Gastrocnemius medialis (tissue), 4 donors: ENCODE measurements at regions not wholly inside any gene's neighbourhood (a gene's known extent, or its start where the extent isn't known, plus 50 kb on each side); places are given as distances from the start of the nearest gene placed in this dataset.

Experiments used
- ATAC-seq, 2 donors: fragments of 150-250 bp; one replicate each; pipeline ENCODE4 v1.9.1; 2016
- DNase-seq, 2 donors: peaks; one replicate each; pipeline ENCODE4 v3.0.0-alpha.2; 2019
- H3K27ac ChIP-seq, 4 donors: fragments of 200-600 bp; sonication (generic); 1 replicate in 1 of 4; 2 replicates in 3 of 4; pipeline ENCODE4 v1.5.1; 2016 to 2018; ENCODE audit warnings: mild to moderate bottlenecking in 2 of 4, moderate library complexity in 1 of 4
- H3K27me3 ChIP-seq, 3 donors: fragments of 200-600 bp; sonication (generic) in 2 of 3; 1 replicate in 1 of 3; 2 replicates in 2 of 3; pipeline versions ENCODE4 v1.5.1 to v1.6.0; 2016 to 2019; ENCODE audit warnings: mild to moderate bottlenecking in 1 of 3, moderate library complexity in 1 of 3
- H3K36me3 ChIP-seq, 2 donors: fragments of 200-600 bp; sonication (generic) in 1 of 2; one replicate each; pipeline ENCODE4 v1.5.1; 2017 to 2018
- H3K4me1 ChIP-seq, 2 donors: fragments of 200-600 bp; sonication (generic) in 1 of 2; one replicate each; pipeline ENCODE4 v1.5.1; 2016 to 2017; ENCODE audit warnings: mild to moderate bottlenecking in 2 of 2
- H3K4me3 ChIP-seq, 4 donors: fragments of 200-600 bp; sonication (generic) in 3 of 4; 1 replicate in 1 of 4; 2 replicates in 3 of 4; pipeline ENCODE4 v1.5.1; 2016 to 2019; ENCODE audit warnings: mild to moderate bottlenecking in 2 of 4
- H3K9me3 ChIP-seq, 3 donors: fragments of 200-600 bp; sonication (generic) in 2 of 3; 1 replicate in 1 of 3; 2 replicates in 2 of 3; pipeline ENCODE4 v1.5.1; 2016 to 2019
- POLR2A ChIP-seq, 2 donors: fragments of 450-650 bp; IDR thresholded peaks; one replicate each; pipeline ENCODE4 v1.6.1; 2017; ENCODE audit warnings: antibody characterized with exemption in 2 of 2, mild to moderate bottlenecking in 2 of 2, moderate library complexity in 2 of 2
- in situ Hi-C, 4 donors: fragments of 200-750 bp; cut with MboI; loops; one replicate each; pipeline versions ENCODE4 v1.15.0 to v1.8.0; 2017; ENCODE audit warnings: low sequenced_read_pairs in 4 of 4
- intact Hi-C: fragments of 100-400 bp; cut with DNase I; formaldehyde crosslinking; loops from one replicate; pipeline ENCODE4 v1.15.1; 2023; ENCODE audit warnings: low total_unique reads
- TF ChIP-seq, protein P1 (sequence below), 5 experiments: fragments of 450-650 bp in 3 of 5; fragments of 200-600 bp in 2 of 5; sonication (generic) in 2 of 5; IDR thresholded peaks in 4 of 5; conservative IDR thresholded peaks in 1 of 5; 1 replicate in 4 of 5; 2 replicates in 1 of 5; pipeline ENCODE4 v1.5.1; 2016 to 2019; ENCODE audit warnings: antibody characterized with exemption in 5 of 5, mild to moderate bottlenecking in 3 of 5, moderate library complexity in 3 of 5

DNA sequence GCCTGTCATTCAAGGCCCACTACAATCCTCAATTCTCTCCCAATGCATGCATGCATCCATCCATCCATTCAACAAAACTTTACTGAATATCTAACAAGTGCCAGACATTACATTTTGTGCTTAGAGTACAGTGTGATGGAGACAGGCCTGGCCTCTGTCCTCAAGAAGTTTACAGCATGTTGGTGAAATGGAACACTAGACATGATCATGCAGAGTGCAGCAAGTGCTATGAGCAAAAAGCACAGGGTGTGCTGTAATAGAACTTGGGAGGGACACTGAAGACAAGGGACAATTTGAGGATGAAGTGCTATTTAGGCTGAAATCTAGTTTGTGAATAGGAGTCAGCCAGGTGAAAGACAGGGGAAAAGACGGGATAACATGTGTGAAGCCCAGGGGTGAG lies 347.8 kb downstream of the PTEN start:
- no peak for TF ChIP-seq POLR2A (IDR thresholded peaks at IDR 0.05)
- TF ChIP-seq, protein P1, sequence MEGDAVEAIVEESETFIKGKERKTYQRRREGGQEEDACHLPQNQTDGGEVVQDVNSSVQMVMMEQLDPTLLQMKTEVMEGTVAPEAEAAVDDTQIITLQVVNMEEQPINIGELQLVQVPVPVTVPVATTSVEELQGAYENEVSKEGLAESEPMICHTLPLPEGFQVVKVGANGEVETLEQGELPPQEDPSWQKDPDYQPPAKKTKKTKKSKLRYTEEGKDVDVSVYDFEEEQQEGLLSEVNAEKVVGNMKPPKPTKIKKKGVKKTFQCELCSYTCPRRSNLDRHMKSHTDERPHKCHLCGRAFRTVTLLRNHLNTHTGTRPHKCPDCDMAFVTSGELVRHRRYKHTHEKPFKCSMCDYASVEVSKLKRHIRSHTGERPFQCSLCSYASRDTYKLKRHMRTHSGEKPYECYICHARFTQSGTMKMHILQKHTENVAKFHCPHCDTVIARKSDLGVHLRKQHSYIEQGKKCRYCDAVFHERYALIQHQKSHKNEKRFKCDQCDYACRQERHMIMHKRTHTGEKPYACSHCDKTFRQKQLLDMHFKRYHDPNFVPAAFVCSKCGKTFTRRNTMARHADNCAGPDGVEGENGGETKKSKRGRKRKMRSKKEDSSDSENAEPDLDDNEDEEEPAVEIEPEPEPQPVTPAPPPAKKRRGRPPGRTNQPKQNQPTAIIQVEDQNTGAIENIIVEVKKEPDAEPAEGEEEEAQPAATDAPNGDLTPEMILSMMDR (IDR thresholded peaks at IDR 0.05 in 4 of 5, conservative IDR thresholded peaks at IDR 0.05 in 1 of 5): no peak
- ATAC-seq (peak; percentile 54 to 78), DNase-seq (peak in 1 of 2 donors; percentile 27)
- H3K9me3 ChIP-seq: no peaks in the 10 kb centered on the region
- H3K4me1 ChIP-seq: peaks cover 11 to 25% of the 10 kb centered on the region in 2 donors
- no peaks in the 10 kb centered on the region for H3K36me3 ChIP-seq
- H3K27me3 ChIP-seq: no peaks in the 10 kb centered on the region
- no peak overlapping the region for H3K4me3 ChIP-seq
- in situ Hi-C loops: no loop called here
- peak overlapping the region in 3 of 4 donors; percentile 45 to 76 (median 54) for H3K27ac ChIP-seq
- intact Hi-C loops: no loop called here

DNA sequence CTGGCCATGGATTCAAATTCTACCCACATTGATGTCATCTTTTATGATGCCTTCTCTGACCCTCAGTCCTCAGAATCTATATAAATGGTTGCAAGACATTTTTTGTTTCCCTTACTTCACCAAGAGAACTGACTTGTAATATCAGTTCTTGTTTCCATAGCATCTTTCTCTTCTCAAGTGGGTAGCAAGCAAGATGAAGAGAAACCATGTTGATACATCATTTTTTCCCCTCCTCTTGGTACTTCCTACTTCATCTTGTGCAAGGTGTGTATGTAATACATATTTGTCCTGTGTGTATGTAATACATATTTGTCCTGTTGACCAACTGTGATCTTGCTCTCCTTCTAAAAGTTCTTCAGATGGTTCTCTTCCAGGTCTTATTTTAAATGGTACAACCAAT lies 348.6 kb downstream of the PTEN start:
- intact Hi-C loops: no loop called here
- no peak overlapping the region for H3K27ac ChIP-seq
- peaks cover 11 to 25% of the 10 kb centered on the region in 2 donors for H3K4me1 ChIP-seq
- H3K36me3 ChIP-seq: no peaks in the 10 kb centered on the region
- no peak for TF ChIP-seq POLR2A (IDR thresholded peaks at IDR 0.05)
- TF ChIP-seq, protein P1 (IDR thresholded peaks at IDR 0.05 in 4 of 5, conservative IDR thresholded peaks at IDR 0.05 in 1 of 5): no peak
- in situ Hi-C loops: no loop called here
- ATAC-seq (no peak), DNase-seq (no peak)
- H3K4me3 ChIP-seq: no peak overlapping the region
- H3K27me3 ChIP-seq: no peaks in the 10 kb centered on the region
- H3K9me3 ChIP-seq: no peaks in the 10 kb centered on the region

DNA sequence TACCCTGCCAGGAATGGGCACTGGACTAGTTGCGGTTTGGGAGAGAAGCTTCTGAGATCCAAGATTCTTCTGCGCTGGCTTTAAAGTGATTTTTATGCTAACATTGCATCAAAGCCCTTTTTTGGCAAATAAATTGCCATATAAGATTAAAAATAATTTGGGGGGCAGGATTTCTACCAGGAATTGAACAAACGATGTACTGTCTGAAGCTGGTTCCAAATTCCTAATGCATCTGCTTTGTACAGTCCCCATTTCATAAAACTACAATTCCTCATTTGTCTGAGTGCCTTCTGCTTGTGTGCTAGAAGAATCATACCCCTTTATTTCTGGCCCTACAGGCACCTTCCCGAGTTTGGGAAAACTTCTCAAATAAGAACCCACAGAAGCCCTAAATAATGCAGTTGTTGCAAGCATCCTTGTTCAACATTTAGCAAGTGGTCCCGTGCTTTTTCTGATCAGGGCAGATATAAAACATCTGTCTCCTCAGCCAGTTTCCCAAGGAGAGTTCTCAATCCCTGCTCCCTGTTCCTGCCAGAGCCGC lies 349.7 kb downstream of the PTEN start:
- Histone ChIP-seq H3K4me3 (no peak overlapping the region), H3K27me3 (no peaks in the 10 kb centered on the region), H3K4me1 (peaks cover 11 to 25% of the 10 kb centered on the region in 2 donors), H3K27ac (no peak overlapping the region), H3K9me3 (no peaks in the 10 kb centered on the region), H3K36me3 (no peaks in the 10 kb centered on the region)
- in situ Hi-C loops: no loop called here
- DNase-seq (no peak), ATAC-seq (no peak)
- TF ChIP-seq, protein P1 (IDR thresholded peaks at IDR 0.05 in 4 of 5, conservative IDR thresholded peaks at IDR 0.05 in 1 of 5): no peak
- TF ChIP-seq POLR2A (IDR thresholded peaks at IDR 0.05): no peak
- intact Hi-C loops: no loop called here

DNA sequence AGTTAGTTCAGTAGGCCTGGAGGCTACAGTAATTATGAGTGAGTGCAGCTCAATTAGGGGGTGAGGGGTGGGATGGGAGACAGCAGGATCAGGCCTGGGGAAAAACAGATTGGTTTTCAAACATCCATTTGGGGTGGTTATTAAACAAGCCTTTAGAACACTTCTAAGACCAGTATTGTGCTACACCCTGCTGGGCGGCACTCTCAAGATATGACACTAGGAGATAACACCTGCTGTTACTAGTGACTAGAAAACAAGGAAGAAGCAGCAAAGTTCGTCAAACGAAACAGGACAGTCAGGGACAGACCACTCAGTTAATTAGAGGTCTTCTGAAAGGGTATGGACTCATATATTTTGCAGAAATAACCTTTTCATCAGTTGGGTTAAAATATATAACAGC lies 353.6 kb downstream of the PTEN start:
- no peaks in the 10 kb centered on the region for H3K4me1 ChIP-seq
- DNase-seq (no peak), ATAC-seq (no peak)
- no peaks in the 10 kb centered on the region for H3K36me3 ChIP-seq
- H3K4me3 ChIP-seq: no peak overlapping the region
- H3K9me3 ChIP-seq: no peaks in the 10 kb centered on the region
- intact Hi-C loops (no loop called here), in situ Hi-C loops (no loop called here)
- no peaks in the 10 kb centered on the region for H3K27me3 ChIP-seq
- H3K27ac ChIP-seq: no peak overlapping the region
- TF ChIP-seq, protein P1 (IDR thresholded peaks at IDR 0.05 in 4 of 5, conservative IDR thresholded peaks at IDR 0.05 in 1 of 5): no peak
- TF ChIP-seq POLR2A (IDR thresholded peaks at IDR 0.05): no peak

DNA sequence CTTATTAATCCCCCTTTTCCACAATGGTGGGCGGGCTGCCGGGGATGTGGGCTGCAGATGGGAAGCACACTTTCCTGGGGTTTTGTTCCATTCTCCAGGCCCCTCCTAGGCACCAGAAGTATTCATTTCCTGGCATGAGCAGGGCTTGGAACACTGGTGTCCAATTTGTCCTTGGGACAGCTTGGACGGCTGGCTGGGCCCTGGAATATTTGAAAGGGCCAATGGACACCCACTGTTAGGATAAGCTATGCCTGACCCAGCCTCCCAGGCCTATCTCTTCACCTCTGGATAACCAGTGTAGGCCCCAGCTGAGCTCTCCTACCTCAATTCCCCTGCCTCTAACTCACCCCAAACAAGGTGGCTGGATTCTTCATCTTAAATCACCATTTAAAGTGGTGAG lies 354.9 kb downstream of the PTEN start:
- DNase-seq: no peak
- Histone ChIP-seq H3K4me3 (no peak overlapping the region), H3K9me3 (no peaks in the 10 kb centered on the region), H3K27ac (no peak overlapping the region), H3K4me1 (no peaks in the 10 kb centered on the region), H3K36me3 (no peaks in the 10 kb centered on the region), H3K27me3 (no peaks in the 10 kb centered on the region)
- no peak for ATAC-seq
- TF ChIP-seq POLR2A (IDR thresholded peaks at IDR 0.05): no peak
- TF ChIP-seq, protein P1 (IDR thresholded peaks at IDR 0.05 in 4 of 5, conservative IDR thresholded peaks at IDR 0.05 in 1 of 5): no peak
- in situ Hi-C loops (no loop called here), intact Hi-C loops (no loop called here)
